ENCODE measurements at regions not wholly inside any gene's neighbourhood (a gene's known extent, or its start where the extent isn't known, plus 50 kb on each side); places are given as distances from the start of the nearest gene placed in this dataset.

DNA sequence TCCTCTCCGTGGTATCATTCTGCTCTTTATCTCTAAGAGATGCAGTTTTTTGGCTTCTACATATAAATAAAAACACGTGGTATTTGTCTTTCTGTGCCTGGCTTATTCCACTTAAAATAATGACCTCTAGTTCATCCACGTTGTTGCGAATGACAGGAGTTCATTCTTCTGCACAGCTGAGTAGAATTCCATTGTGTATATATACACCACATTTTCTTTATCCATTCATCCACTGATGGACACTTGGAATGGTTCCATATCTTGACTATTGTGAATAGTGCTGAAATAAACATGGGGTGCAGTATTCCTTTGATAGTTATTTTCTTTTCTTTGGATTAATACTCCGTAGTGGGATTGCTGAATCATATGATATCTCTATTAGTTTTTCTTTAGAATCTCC lies 262.3 kb downstream of the SOX11 start:
- no peak for DNase-seq (ENCODE audit: low read depth in 2 of 2)
- TF ChIP-seq, protein P1, sequence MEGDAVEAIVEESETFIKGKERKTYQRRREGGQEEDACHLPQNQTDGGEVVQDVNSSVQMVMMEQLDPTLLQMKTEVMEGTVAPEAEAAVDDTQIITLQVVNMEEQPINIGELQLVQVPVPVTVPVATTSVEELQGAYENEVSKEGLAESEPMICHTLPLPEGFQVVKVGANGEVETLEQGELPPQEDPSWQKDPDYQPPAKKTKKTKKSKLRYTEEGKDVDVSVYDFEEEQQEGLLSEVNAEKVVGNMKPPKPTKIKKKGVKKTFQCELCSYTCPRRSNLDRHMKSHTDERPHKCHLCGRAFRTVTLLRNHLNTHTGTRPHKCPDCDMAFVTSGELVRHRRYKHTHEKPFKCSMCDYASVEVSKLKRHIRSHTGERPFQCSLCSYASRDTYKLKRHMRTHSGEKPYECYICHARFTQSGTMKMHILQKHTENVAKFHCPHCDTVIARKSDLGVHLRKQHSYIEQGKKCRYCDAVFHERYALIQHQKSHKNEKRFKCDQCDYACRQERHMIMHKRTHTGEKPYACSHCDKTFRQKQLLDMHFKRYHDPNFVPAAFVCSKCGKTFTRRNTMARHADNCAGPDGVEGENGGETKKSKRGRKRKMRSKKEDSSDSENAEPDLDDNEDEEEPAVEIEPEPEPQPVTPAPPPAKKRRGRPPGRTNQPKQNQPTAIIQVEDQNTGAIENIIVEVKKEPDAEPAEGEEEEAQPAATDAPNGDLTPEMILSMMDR (IDR thresholded peaks at IDR 0.05; ENCODE audit: low read depth, low read length) = no peak
- H3K4me3 ChIP-seq (replicated peaks in 1 of 2; ENCODE audit: low read depth in 2 of 2, low read length in 2 of 2) = no peak overlapping the region

DNA sequence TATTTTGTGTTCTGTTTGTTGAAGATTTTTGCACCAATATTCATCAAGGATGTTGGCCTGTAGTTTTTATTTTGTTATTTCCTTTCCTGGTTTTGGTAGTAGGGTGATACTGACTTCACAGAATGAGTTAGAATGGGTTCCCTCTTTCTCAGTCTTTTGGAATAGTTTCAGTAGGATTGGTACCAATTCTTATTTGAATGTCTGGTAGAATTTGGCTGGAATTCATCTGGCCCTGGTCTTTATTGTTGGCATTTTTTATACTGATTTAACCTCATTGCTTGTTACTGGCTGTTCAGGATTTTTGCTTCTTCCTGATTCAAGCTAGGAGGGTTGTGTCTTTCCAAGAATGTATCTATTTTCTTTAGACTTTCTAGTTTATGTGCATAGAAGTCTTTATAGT lies 263.7 kb downstream of the SOX11 start:
- TF ChIP-seq, protein P1 (IDR thresholded peaks at IDR 0.05; ENCODE audit: low read depth, low read length) = no peak
- no peak for DNase-seq (ENCODE audit: low read depth in 2 of 2)
- H3K4me3 ChIP-seq (replicated peaks in 1 of 2; ENCODE audit: low read depth in 2 of 2, low read length in 2 of 2) = no peak overlapping the region

DNA sequence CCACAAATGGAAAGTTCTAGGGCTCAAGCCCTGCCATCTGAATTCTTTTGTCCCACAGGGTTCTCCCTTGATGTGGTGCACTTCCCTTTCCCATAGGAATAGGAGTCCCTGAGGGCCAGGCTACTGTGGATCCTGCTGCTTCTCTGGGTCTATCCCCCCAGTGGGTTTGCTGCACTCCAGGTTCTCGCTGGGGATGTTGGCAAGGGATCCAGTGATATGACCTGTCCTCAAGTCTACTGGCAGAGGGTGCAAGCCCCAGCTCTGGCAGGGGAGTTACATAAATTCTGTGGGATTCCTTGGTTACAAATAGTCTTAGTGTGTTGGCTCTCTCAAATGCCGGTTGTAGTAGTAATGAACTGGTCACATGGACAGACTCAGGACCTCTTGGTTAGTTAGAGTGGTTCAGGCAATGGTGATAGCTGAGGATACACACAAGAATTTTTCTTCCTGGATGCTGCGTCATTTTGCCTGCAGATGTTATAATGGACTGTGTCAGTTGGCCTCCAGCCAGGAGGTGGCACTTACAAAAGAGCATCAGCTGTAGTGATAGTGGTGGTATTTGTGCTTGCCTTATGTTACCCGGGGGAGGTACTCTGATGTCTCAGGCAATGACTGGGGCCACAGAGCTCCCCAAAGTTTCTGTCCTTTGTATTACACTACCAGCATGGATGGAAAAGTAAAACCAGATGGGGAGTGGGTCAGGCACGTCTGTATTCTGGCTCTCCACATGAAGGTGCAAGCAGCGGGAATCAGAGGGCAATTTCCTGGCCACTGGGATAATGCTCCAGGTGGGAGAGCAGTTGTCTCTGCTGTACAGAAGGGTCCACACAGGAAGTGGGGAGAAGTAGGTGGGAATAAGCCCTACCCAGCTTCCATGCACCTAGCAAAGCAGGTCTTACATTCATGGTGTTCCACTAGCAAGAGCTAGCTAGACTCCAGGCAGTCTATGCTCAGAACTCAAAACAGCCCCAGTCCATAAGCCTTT lies 267.9 kb downstream of the SOX11 start:
- H3K4me3 ChIP-seq (replicated peaks in 1 of 2; ENCODE audit: low read depth in 2 of 2, low read length in 2 of 2) = no peak overlapping the region
- TF ChIP-seq, protein P1 (IDR thresholded peaks at IDR 0.05; ENCODE audit: low read depth, low read length) = no peak
- no peak for DNase-seq (ENCODE audit: low read depth in 2 of 2)

DNA sequence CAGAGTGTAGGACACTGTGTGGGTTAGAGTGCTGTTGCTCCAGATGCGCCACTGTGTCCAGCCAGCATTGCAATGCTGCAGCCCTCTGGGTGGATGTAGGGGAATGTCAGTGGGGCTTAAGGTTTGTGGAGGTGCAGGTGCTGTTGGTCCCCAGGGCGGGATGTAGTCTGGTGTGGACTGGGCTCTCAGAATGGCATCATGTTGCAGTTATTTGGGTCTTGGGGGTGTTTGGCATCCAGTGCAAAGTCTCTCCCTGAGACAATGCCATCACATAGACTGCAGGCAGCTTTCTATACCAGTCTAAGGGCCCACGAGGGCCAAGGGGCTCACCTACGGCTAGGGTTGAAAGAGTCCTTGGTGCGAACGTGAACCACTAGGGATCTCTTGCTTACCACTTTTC lies 275.3 kb downstream of the SOX11 start:
- no peak overlapping the region for H3K4me3 ChIP-seq (replicated peaks in 1 of 2; ENCODE audit: low read depth in 2 of 2, low read length in 2 of 2)
- no peak for DNase-seq (ENCODE audit: low read depth in 2 of 2)
- TF ChIP-seq, protein P1 (IDR thresholded peaks at IDR 0.05; ENCODE audit: low read depth, low read length) = no peak

DNA sequence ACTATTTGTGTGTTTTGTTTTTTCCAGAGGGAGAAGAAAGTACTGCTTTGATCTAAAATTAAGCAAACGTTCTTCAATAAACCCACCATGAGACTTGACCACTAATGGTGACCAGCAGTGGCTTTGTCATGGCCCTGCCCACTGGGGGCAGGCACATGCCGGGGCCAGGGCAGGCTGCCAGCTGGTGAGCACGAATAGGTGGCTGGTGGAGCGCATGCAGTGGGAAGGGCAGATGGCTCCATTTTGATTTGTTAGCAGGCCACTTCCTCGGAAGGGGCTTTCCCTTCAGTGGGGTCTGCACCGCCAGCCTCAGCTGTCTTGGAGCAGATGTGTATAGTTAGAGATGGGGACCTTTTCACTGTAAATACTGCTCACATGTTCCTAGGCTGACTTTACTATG lies 277.1 kb downstream of the SOX11 start:
- DNase-seq (ENCODE audit: low read depth in 2 of 2) = no peak
- H3K4me3 ChIP-seq (replicated peaks in 1 of 2; ENCODE audit: low read depth in 2 of 2, low read length in 2 of 2) = no peak overlapping the region
- TF ChIP-seq, protein P1 (IDR thresholded peaks at IDR 0.05; ENCODE audit: low read depth, low read length) = no peak

DNA sequence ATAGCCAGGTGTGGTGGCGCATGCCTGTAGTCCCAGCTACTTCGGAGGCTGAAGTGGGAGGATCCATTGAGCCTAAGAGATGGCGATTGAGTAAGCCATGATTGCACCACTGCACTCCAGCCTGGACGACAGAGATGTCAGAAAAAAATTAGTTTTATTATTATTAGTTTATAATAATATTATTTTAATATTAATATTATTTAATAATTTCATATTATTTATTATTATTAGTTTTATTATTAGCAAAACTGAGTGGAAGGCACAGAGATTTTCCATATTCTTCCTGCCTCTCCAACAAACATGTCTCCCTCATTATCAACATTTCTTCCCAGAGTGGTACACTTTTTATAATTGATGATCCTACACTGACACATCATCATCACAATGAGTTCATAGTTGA lies 278.2 kb downstream of the SOX11 start:
- TF ChIP-seq, protein P1 (IDR thresholded peaks at IDR 0.05; ENCODE audit: low read depth, low read length) = no peak
- no peak overlapping the region for H3K4me3 ChIP-seq (replicated peaks in 1 of 2; ENCODE audit: low read depth in 2 of 2, low read length in 2 of 2)
- no peak for DNase-seq (ENCODE audit: low read depth in 2 of 2)

Data from cardiac fibroblast (primary cell).